HepG2 (cell line): ENCODE measurements at regions not wholly inside any gene's neighbourhood (a gene's known extent, or its start where the extent isn't known, plus 50 kb on each side); places are given as distances from the start of the nearest gene placed in this dataset.

Experiments used
- ATAC-seq: fragments of 200-7000 bp; cut with Tn5 transposase; 3 replicates; pipeline ENCODE4 v1.9.1; 2020; ENCODE audit warnings: mild to moderate bottlenecking, moderate library complexity
- BruUV-seq: library from RNA; stranded (reverse); fragments of 400-500 nt; replicated peaks from 2 replicates; lab custom pipeline; 2021; lab: Mats Ljungman, UMichigan
- CTCF ChIA-PET: fragments of 300-600 bp; formaldehyde crosslinking; extraction: SDS; loops from one replicate; lab custom pipeline; 2021; ENCODE audit warnings: low total read pairs, inconsistent platforms, low intra/inter-chr PET ratio; lab: Yijun Ruan, JAX
- POLR2A ChIA-PET: fragments of 350-600 bp; sonication (Branson Sonifier 250); formaldehyde crosslinking; loops from one replicate; lab custom pipeline; 2020; ENCODE audit warnings: antibody characterized with exemption, inconsistent platforms; lab: Yijun Ruan, JAX
- DNase-seq: peaks from one replicate; pipeline ENCODE4 v3.0.0-alpha.2; 2015; ENCODE audit warnings: low spot score
- FAIRE-seq: peaks from 3 replicates; lab custom pipeline; 2011; peaks lifted over from hg19 to GRCh38; lab: Jason Lieb, UNC
- H2AFZ ChIP-seq: one replicate; pipeline ENCODE4 v1.6.1; 2011; ENCODE audit warnings: low read length, inconsistent platforms
- H3K27ac ChIP-seq: fragments of 300-600 bp; 3 replicates; pipeline ENCODE4 v1.8.0; 2011; ENCODE audit warnings: mixed run types, mild to moderate bottlenecking, mixed read lengths, low read length, inconsistent platforms; ENCODE audit not compliant: insufficient read depth; ENCODE audit errors: extremely low read length
- H3K27me3 ChIP-seq, 2 experiments: fragments of 200-600 bp in 1 of 2; 2 replicates in 1 of 2; 3 replicates in 1 of 2; pipeline versions ENCODE4 v1.6.0 to v1.8.0; 2011; ENCODE audit warnings: low read length in 2 of 2, mild to moderate bottlenecking in 2 of 2, moderate library complexity in 2 of 2, inconsistent platforms in 1 of 2; ENCODE audit not compliant: insufficient read depth in 2 of 2, control insufficient read depth in 1 of 2
- H3K36me3 ChIP-seq, 2 experiments: fragments of 200-600 bp in 1 of 2; replicated peaks in 1 of 2; 2 replicates in 1 of 2; 3 replicates in 1 of 2; pipeline versions ENCODE4 v1.5.1 to v1.8.0; 2011; ENCODE audit warnings: low read length in 2 of 2, inconsistent platforms in 1 of 2; ENCODE audit not compliant: insufficient read depth in 2 of 2, control insufficient read depth in 1 of 2
- H3K4me1 ChIP-seq: 2 replicates; pipeline ENCODE4 v1.5.1; 2012; ENCODE audit warnings: low read length, inconsistent platforms; ENCODE audit not compliant: insufficient read depth
- H3K4me2 ChIP-seq: 2 replicates; pipeline ENCODE4 v1.6.0; 2011; ENCODE audit warnings: low read depth, low read length, inconsistent platforms
- H3K4me3 ChIP-seq, 3 experiments: fragments of 200-600 bp in 1 of 3; sonication (generic), shearing (Covaris generic) in 1 of 3; replicated peaks in 1 of 3; 2 replicates each; pipeline ENCODE4 v1.5.1; 2011 to 2016; ENCODE audit warnings: low read length in 3 of 3, inconsistent platforms in 2 of 3, low read depth in 2 of 3, mild to moderate bottlenecking in 2 of 3, control low read depth in 1 of 3, mixed read lengths in 1 of 3; ENCODE audit not compliant: insufficient read depth in 1 of 3
- H3K79me2 ChIP-seq: one replicate; pipeline ENCODE4 v1.6.1; 2011; ENCODE audit warnings: low read length, inconsistent platforms; ENCODE audit not compliant: insufficient read depth
- H3K9ac ChIP-seq: 2 replicates; pipeline ENCODE4 v1.6.0; 2011; ENCODE audit warnings: mild to moderate bottlenecking, low read depth, low read length, inconsistent platforms; ENCODE audit not compliant: insufficient read depth
- H3K9me3 ChIP-seq: 2 replicates; pipeline ENCODE4 v1.5.1; 2012; ENCODE audit warnings: mild to moderate bottlenecking, low read length
- H4K20me1 ChIP-seq: 2 replicates; pipeline ENCODE4 v1.6.0; 2011; ENCODE audit warnings: inconsistent platforms, mild to moderate bottlenecking, low read length, moderate library complexity; ENCODE audit not compliant: insufficient read depth
- ARID4A ChIP-seq: sonication (generic); formaldehyde crosslinking; IDR thresholded peaks from 2 replicates; pipeline ENCODE4 v1.5.0; 2020; ENCODE audit warnings: mild to moderate bottlenecking, missing genetic modification reagents, borderline replicate concordance
- CEBPZ ChIP-seq: IDR thresholded peaks from 2 replicates; pipeline ENCODE4 v1.6.1; 2012; ENCODE audit warnings: low read length, improper control_type of control experiment
- DDIT3 ChIP-seq: sonication (generic); formaldehyde crosslinking; IDR thresholded peaks from 2 replicates; pipeline ENCODE4 v1.4.0; 2020; ENCODE audit warnings: mild to moderate bottlenecking, missing genetic modification reagents
- EHMT2 ChIP-seq: fragments of 200-600 bp; sonication (generic); IDR thresholded peaks from 2 replicates; pipeline ENCODE4 v1.7.0; 2017; ENCODE audit warnings: antibody characterized with exemption, low read depth, low read length, borderline replicate concordance
- GATA4 ChIP-seq: sonication (generic); IDR thresholded peaks from 2 replicates; pipeline ENCODE4 v1.6.1; 2016; ENCODE audit warnings: antibody characterized with exemption, low read depth, borderline replicate concordance
- HNF1A ChIP-seq, 2 experiments: sonication (generic) in 1 of 2; formaldehyde crosslinking in 1 of 2; IDR thresholded peaks; 2 replicates each; pipeline versions ENCODE4 v1.4.0 to v1.6.1; 2016 to 2020; ENCODE audit warnings: borderline replicate concordance in 1 of 2, low read depth in 1 of 2, mild to moderate bottlenecking in 1 of 2, missing genetic modification reagents in 1 of 2
- NR2C2 ChIP-seq: sonication (generic); formaldehyde crosslinking; IDR thresholded peaks from 2 replicates; pipeline ENCODE4 v1.4.0; 2020; ENCODE audit warnings: missing genetic modification reagents, mild to moderate bottlenecking, moderate library complexity, borderline replicate concordance
- NR3C1 ChIP-seq: sonication (generic); formaldehyde crosslinking; IDR thresholded peaks from 2 replicates; pipeline ENCODE4 v1.4.0; 2020; ENCODE audit warnings: missing genetic modification reagents
- SP140L ChIP-seq: sonication (generic); formaldehyde crosslinking; IDR thresholded peaks from 2 replicates; pipeline ENCODE4 v1.4.0; 2020; ENCODE audit warnings: missing genetic modification reagents, borderline replicate concordance
- TCF7L2 ChIP-seq: IDR thresholded peaks from 2 replicates; pipeline ENCODE4 v1.6.1; 2011; ENCODE audit warnings: mild to moderate bottlenecking, low read depth, low read length, moderate library complexity
- ZNF143 ChIP-seq: sonication (generic); formaldehyde crosslinking; IDR thresholded peaks from 2 replicates; pipeline ENCODE4 v1.4.0; 2020; ENCODE audit warnings: missing genetic modification reagents
- ZNF749 ChIP-seq: sonication (generic); formaldehyde crosslinking; IDR thresholded peaks from 2 replicates; pipeline ENCODE4 v1.8.0; 2022; ENCODE audit warnings: mild to moderate bottlenecking, missing genetic modification reagents, moderate library complexity, borderline replicate concordance
- in situ Hi-C: cut with HindIII; loops from 2 replicates; pipeline ENCODE4 v1.10.0; 2017; ENCODE audit warnings: low pct_unique_long_range_greater_than_20kb; ENCODE audit not compliant: extremely low pct_ligation_motif_present
- intact Hi-C: fragments of 100-400 bp; cut with micrococcal nuclease; formaldehyde crosslinking; loops from one replicate; pipeline ENCODE4 v1.10.0; 2022; ENCODE audit not compliant: unreplicated experiment

- no peak for ATAC-seq
- in situ Hi-C loops (no loop called here), intact Hi-C loops (no loop called here)
- no peaks in the 10 kb centered on the region for H3K36me3 ChIP-seq
- H3K9me3 ChIP-seq: no peaks in the 10 kb centered on the region
- H2AFZ ChIP-seq: no peak overlapping the region
- POLR2A ChIA-PET: no interaction called here
- no TSS peak for BruUV-seq
- peaks cover 7% of the 10 kb centered on the region; the same call in 1 of the 2 replicates for H3K4me1 ChIP-seq
- H3K27ac ChIP-seq: no peak overlapping the region
- FAIRE-seq: no peak
- H3K4me2 ChIP-seq: no peak overlapping the region
- no peaks in the 10 kb centered on the region for H4K20me1 ChIP-seq
- CTCF ChIA-PET: no interaction called here
- H3K9ac ChIP-seq: no peak overlapping the region
- no peak for DNase-seq
- no peak overlapping the region for H3K4me3 ChIP-seq
- no peaks in the 10 kb centered on the region for H3K27me3 ChIP-seq
- H3K79me2 ChIP-seq: no peaks in the 10 kb centered on the region
- TF ChIP-seq NR2C2 (no peak), DDIT3 (CRISPR knock-in tag) (no peak), NR3C1 (CRISPR knock-in tag) (no peak), TCF7L2 (no peak), ARID4A (CRISPR knock-in tag) (no peak), ZNF749 (no peak), SP140L (CRISPR knock-in tag) (no peak), CEBPZ (no peak), GATA4 (no peak), ZNF143 (CRISPR knock-in tag) (no peak), EHMT2 (no peak), HNF1A (IDR thresholded peaks at IDR 0.05; ENCODE audit: low read depth) (no peak), HNF1A (CRISPR knock-in tag; IDR thresholded peaks at IDR 0.05; ENCODE audit: borderline replicate concordance) (no peak)
These were observed 811.3 kb upstream of the GBE1 start for GRCh38 chr3:82572721-82573120.
